GM23338 (cell line): ENCODE measurements at regions not wholly inside any gene's neighbourhood (a gene's known extent, or its start where the extent isn't known, plus 50 kb on each side); places are given as distances from the start of the nearest gene placed in this dataset.
A peak's percentile ranks its signal among the peaks of the same experiment; 100 is the strongest.

ENCODE experiments used
- ATAC-seq: fragments of 200-7000 bp; cut with Tn5 transposase; 3 replicates; pipeline ENCODE4 v1.9.1; 2020
- DNase-seq: peaks from one replicate; pipeline ENCODE4 v3.0.0-alpha.2; 2015; ENCODE audit warnings: low spot score
- H2AFZ ChIP-seq: fragments of 200-600 bp; sonication (generic); 2 replicates; pipeline ENCODE4 v1.8.0; 2016; ENCODE audit warnings: antibody characterized with exemption, mild to moderate bottlenecking, moderate library complexity
- H3F3A ChIP-seq: fragments of 200-600 bp; sonication (generic); replicated peaks from 2 replicates; pipeline ENCODE4 v1.8.0; 2017; ENCODE audit warnings: antibody characterized with exemption, mixed run types, low read depth
- H3K27ac ChIP-seq: fragments of 200-600 bp; sonication (generic); 2 replicates; pipeline ENCODE4 v1.6.1; 2016; ENCODE audit warnings: low read depth
- H3K27me3 ChIP-seq: fragments of 200-600 bp; sonication (generic); 2 replicates; pipeline ENCODE4 v1.8.0; 2016; ENCODE audit warnings: mild to moderate bottlenecking, mixed run types, moderate library complexity; ENCODE audit not compliant: insufficient read depth
- H3K36me3 ChIP-seq: fragments of 200-600 bp; sonication (generic); 2 replicates; pipeline ENCODE4 v1.8.0; 2016; ENCODE audit warnings: mild to moderate bottlenecking; ENCODE audit not compliant: insufficient read depth
- H3K4me1 ChIP-seq: fragments of 200-600 bp; sonication (generic); 2 replicates; pipeline ENCODE4 v1.8.0; 2016; ENCODE audit warnings: mild to moderate bottlenecking, moderate library complexity; ENCODE audit not compliant: insufficient read depth
- H3K4me2 ChIP-seq: fragments of 200-600 bp; sonication (generic); 2 replicates; pipeline ENCODE4 v1.7.1; 2017; ENCODE audit warnings: mixed run types
- H3K4me3 ChIP-seq: fragments of 200-600 bp; sonication (generic); 2 replicates; pipeline ENCODE4 v1.6.1; 2016; ENCODE audit warnings: mixed run types
- H3K79me2 ChIP-seq: fragments of 200-600 bp; sonication (generic); replicated peaks from 2 replicates; pipeline ENCODE4 v1.8.0; 2017; ENCODE audit warnings: mild to moderate bottlenecking; ENCODE audit not compliant: insufficient read depth
- H3K9me2 ChIP-seq: fragments of 200-600 bp; sonication (generic); 2 replicates; pipeline ENCODE4 v1.8.0; 2017; ENCODE audit not compliant: insufficient read depth
- H4K20me1 ChIP-seq: fragments of 200-600 bp; sonication (generic); replicated peaks from 2 replicates; pipeline ENCODE4 v1.8.0; 2017; ENCODE audit warnings: mild to moderate bottlenecking; ENCODE audit not compliant: insufficient read depth
- H3K27ac Mint-ChIP-seq: 2 replicates; pipeline ENCODE4 v1.8.0; 2020; ENCODE audit warnings: inconsistent platforms, mild to moderate bottlenecking, moderate library complexity, mixed read lengths
- H3K27me3 Mint-ChIP-seq: 3 replicates; pipeline ENCODE4 v1.8.0; 2022; ENCODE audit warnings: low read depth, mild to moderate bottlenecking, moderate library complexity, mixed read lengths, inconsistent platforms; ENCODE audit not compliant: insufficient read depth, poor library complexity
- H3K36me3 Mint-ChIP-seq: 3 replicates; pipeline ENCODE4 v1.8.0; 2021; ENCODE audit warnings: low read depth, mild to moderate bottlenecking, inconsistent platforms, moderate library complexity, mixed read lengths
- H3K4me1 Mint-ChIP-seq: 3 replicates; pipeline ENCODE4 v1.8.0; 2020; ENCODE audit warnings: mild to moderate bottlenecking, inconsistent platforms, mixed read lengths
- H3K4me3 Mint-ChIP-seq: 3 replicates; pipeline ENCODE4 v1.8.0; 2021; ENCODE audit warnings: moderate library complexity, mild to moderate bottlenecking, inconsistent platforms, mixed read lengths
- H3K9me3 Mint-ChIP-seq: 3 replicates; pipeline ENCODE4 v1.8.0; 2020; ENCODE audit warnings: moderate library complexity, mild to moderate bottlenecking, inconsistent platforms, mixed read lengths
- CREB1 ChIP-seq: fragments of 250-450 bp; sonication (Bioruptor Pico); IDR thresholded peaks from 2 replicates; pipeline ENCODE4 v1.5.0; 2020; ENCODE audit warnings: low read depth, mild to moderate bottlenecking, moderate library complexity
- ETS1 ChIP-seq: IDR thresholded peaks from 2 replicates; pipeline ENCODE4 v1.6.1; 2016; ENCODE audit warnings: antibody characterized with exemption
- EZH2 ChIP-seq: fragments of 200-600 bp; sonication (generic); IDR thresholded peaks from one replicate; pipeline ENCODE4 v1.8.0; 2017; ENCODE audit warnings: antibody characterized with exemption, mild to moderate bottlenecking, low read depth; ENCODE audit not compliant: unreplicated experiment
- JUNB ChIP-seq: IDR thresholded peaks from one replicate; pipeline ENCODE4 v1.6.1; 2016; ENCODE audit warnings: antibody characterized with exemption; ENCODE audit not compliant: unreplicated experiment
- POLR2AphosphoS5 ChIP-seq: IDR thresholded peaks from 2 replicates; pipeline ENCODE4 v1.6.1; 2016; ENCODE audit warnings: antibody characterized with exemption, low read depth
- REST ChIP-seq: IDR thresholded peaks from one replicate; pipeline ENCODE4 v1.6.1; 2018; ENCODE audit warnings: antibody characterized with exemption; ENCODE audit not compliant: unreplicated experiment
- STAT1 ChIP-seq: IDR thresholded peaks from one replicate; pipeline ENCODE4 v1.6.1; 2016; ENCODE audit warnings: antibody characterized with exemption; ENCODE audit not compliant: unreplicated experiment
- ZNF114 ChIP-seq: fragments of 250-450 bp; sonication (Bioruptor Pico); IDR thresholded peaks from 2 replicates; pipeline ENCODE4 v1.5.0; 2020; ENCODE audit warnings: mild to moderate bottlenecking, moderate library complexity
- ZNF331 ChIP-seq: fragments of 250-450 bp; sonication (Bioruptor Pico); IDR thresholded peaks from 2 replicates; pipeline ENCODE4 v1.5.0; 2020; ENCODE audit warnings: low read depth, mild to moderate bottlenecking, moderate library complexity
- ZNF462 ChIP-seq: fragments of 250-450 bp; sonication (Bioruptor Pico); IDR thresholded peaks from 2 replicates; pipeline ENCODE4 v1.5.0; 2020; ENCODE audit warnings: mild to moderate bottlenecking, moderate library complexity

- no peaks in the 10 kb centered on the region for H3K36me3 Mint-ChIP-seq
- TF ChIP-seq EZH2 (no peak), ETS1 (no peak), POLR2AphosphoS5 (no peak), CREB1 (no peak), REST (no peak), ZNF114 (no peak)
- H3K4me3 Mint-ChIP-seq = no peak overlapping the region
- Histone ChIP-seq H3F3A (no peaks in the 10 kb centered on the region), H3K4me1 (no peaks in the 10 kb centered on the region), H3K79me2 (no peaks in the 10 kb centered on the region), H3K4me3 (no peak overlapping the region), H2AFZ (peak overlapping the region; percentile 25; the same call in 1 of the 2 replicates), H3K27me3 (no peaks in the 10 kb centered on the region), H3K4me2 (no peak overlapping the region), H3K9me2 (no peaks in the 10 kb centered on the region), H3K27ac (no peak overlapping the region), H3K36me3 (no peaks in the 10 kb centered on the region), H4K20me1 (no peaks in the 10 kb centered on the region)
- H3K27me3 Mint-ChIP-seq = peaks cover 5% of the 10 kb centered on the region
- ATAC-seq (no peak), DNase-seq (no peak)
- H3K4me1 Mint-ChIP-seq = no peaks in the 10 kb centered on the region
- no peak overlapping the region for H3K27ac Mint-ChIP-seq
- H3K9me3 Mint-ChIP-seq = no peaks in the 10 kb centered on the region
Measured at GRCh38 chr7:114835303-114835702, 86.6 kb upstream of the MDFIC start.

- Mint-ChIP-seq H3K27me3 (peaks cover 5% of the 10 kb centered on the region), H3K4me3 (no peak overlapping the region), H3K9me3 (no peaks in the 10 kb centered on the region), H3K4me1 (no peaks in the 10 kb centered on the region), H3K36me3 (no peaks in the 10 kb centered on the region), H3K27ac (no peak overlapping the region)
- no peaks in the 10 kb centered on the region for H3K4me1 ChIP-seq
- H3K4me3 ChIP-seq = no peak overlapping the region
- ATAC-seq = no peak
- no peak overlapping the region for H2AFZ ChIP-seq
- H4K20me1 ChIP-seq = no peaks in the 10 kb centered on the region
- no peaks in the 10 kb centered on the region for H3K36me3 ChIP-seq
- no peaks in the 10 kb centered on the region for H3K9me2 ChIP-seq
- no peaks in the 10 kb centered on the region for H3K79me2 ChIP-seq
- H3K27ac ChIP-seq = no peak overlapping the region
- H3F3A ChIP-seq = no peaks in the 10 kb centered on the region
- no peak for DNase-seq
- no peak overlapping the region for H3K4me2 ChIP-seq
- no peaks in the 10 kb centered on the region for H3K27me3 ChIP-seq
- TF ChIP-seq EZH2 = no peak
- no peak for TF ChIP-seq ZNF462 (CRISPR knock-in tag)
- no peak for TF ChIP-seq POLR2AphosphoS5
- no peak for TF ChIP-seq JUNB
- TF ChIP-seq ETS1 = no peak
- no peak for TF ChIP-seq ZNF331 (CRISPR knock-in tag)
- no peak for TF ChIP-seq STAT1
Measured at GRCh38 chr7:114835861-114836260, 86.0 kb upstream of the MDFIC start.
